Stimulated activated CD4-positive, alpha-beta T cell treated with anti-CD3 and anti-CD28 coated beads, Interleukin-1b, Interleukin-23, amount 100 ng/mL, for 48 hours (primary cell): ENCODE measurements at regions not wholly inside any gene's neighbourhood (a gene's known extent, or its start where the extent isn't known, plus 50 kb on each side); places are given as distances from the start of the nearest gene placed in this dataset.

Experiments used
- DNase-seq: peaks from one replicate; pipeline ENCODE4 v3.0.0-alpha.2; 2020

GRCh38 chr16:5498562-5498961, 401.0 kb upstream of the EEF2KMT start:
- no peak for DNase-seq

GRCh38 chr16:5496013-5496412, 398.4 kb upstream of the EEF2KMT start:
- no peak for DNase-seq

GRCh38 chr16:5490499-5490898, 392.9 kb upstream of the EEF2KMT start:
- DNase-seq: peak; percentile 32

- no peak for DNase-seq
These were observed 391.0 kb upstream of the EEF2KMT start for GRCh38 chr16:5488581-5488980.

GRCh38 chr16:5487728-5488127, 390.1 kb upstream of the EEF2KMT start:
- no peak for DNase-seq

GRCh38 chr16:5482256-5482655, 384.7 kb upstream of the EEF2KMT start:
- DNase-seq: no peak

- no peak for DNase-seq
These were observed 383.0 kb upstream of the EEF2KMT start for GRCh38 chr16:5480431-5481195.

GRCh38 chr16:5479926-5480325, 382.3 kb upstream of the EEF2KMT start:
- DNase-seq: no peak

GRCh38 chr16:5478036-5478435, 380.4 kb upstream of the EEF2KMT start:
- DNase-seq: no peak

GRCh38 chr16:5477251-5477650, 379.7 kb upstream of the EEF2KMT start:
- DNase-seq: no peak

- no peak for DNase-seq
These were observed 375.0 kb upstream of the EEF2KMT start for GRCh38 chr16:5472552-5472951.

GRCh38 chr16:5468488-5468887, 370.9 kb upstream of the EEF2KMT start:
- no peak for DNase-seq

GRCh38 chr16:5467552-5467951, 370.0 kb upstream of the EEF2KMT start:
- no peak for DNase-seq

GRCh38 chr16:5466551-5466950, 369.0 kb upstream of the EEF2KMT start:
- DNase-seq: no peak

- no peak for DNase-seq
These were observed 368.1 kb upstream of the EEF2KMT start for GRCh38 chr16:5465714-5466113.

- no peak for DNase-seq
These were observed 366.2 kb upstream of the EEF2KMT start for GRCh38 chr16:5463820-5464219.

GRCh38 chr16:5461574-5461973, 364.0 kb upstream of the EEF2KMT start:
- DNase-seq: no peak

- DNase-seq: no peak
These were observed 363.5 kb upstream of the EEF2KMT start for GRCh38 chr16:5461141-5461540.

- no peak for DNase-seq
These were observed 363.1 kb upstream of the EEF2KMT start for GRCh38 chr16:5460701-5461100.

- DNase-seq: no peak
These were observed 362.3 kb upstream of the EEF2KMT start for GRCh38 chr16:5459863-5460262.

GRCh38 chr16:5455110-5455509, 357.5 kb upstream of the EEF2KMT start:
- DNase-seq: no peak

- no peak for DNase-seq
These were observed 356.8 kb upstream of the EEF2KMT start for GRCh38 chr16:5454349-5454748.

- DNase-seq: no peak
These were observed 354.0 kb upstream of the EEF2KMT start for GRCh38 chr16:5451641-5452040.

GRCh38 chr16:5450409-5451104, 353.0 kb upstream of the EEF2KMT start:
- DNase-seq: no peak

- no peak for DNase-seq
These were observed 352.3 kb upstream of the EEF2KMT start for GRCh38 chr16:5449901-5450300.
